ENCODE measurements at regions not wholly inside any gene's neighbourhood (a gene's known extent, or its start where the extent isn't known, plus 50 kb on each side); places are given as distances from the start of the nearest gene placed in this dataset.
"Not testable (repeated sequence)": the region's sequence is repeated elsewhere in the genome, so short reads cannot be mapped to it uniquely, and the experiment has no call there.

DNA sequence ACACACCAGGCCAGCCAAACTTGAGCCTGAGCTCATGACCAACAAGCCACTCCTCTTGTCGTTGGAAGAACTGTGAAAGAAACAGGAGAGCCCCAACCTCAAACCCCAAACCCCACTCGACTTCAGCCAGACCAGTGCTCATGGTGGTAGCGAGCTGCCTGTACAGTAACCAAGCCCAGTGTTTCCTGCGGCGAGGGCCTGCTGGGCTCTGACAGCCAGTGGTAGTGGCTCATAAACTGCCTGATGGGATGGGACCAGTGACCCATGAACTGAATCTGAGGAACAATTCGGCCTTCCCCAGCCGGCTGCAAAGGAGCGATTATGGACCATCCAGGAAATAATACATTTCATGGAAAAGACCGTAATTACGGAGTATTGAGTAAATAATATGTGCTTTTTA, 191.9 kb downstream of the RPS24 start:
- TF ChIP-seq, protein P1, sequence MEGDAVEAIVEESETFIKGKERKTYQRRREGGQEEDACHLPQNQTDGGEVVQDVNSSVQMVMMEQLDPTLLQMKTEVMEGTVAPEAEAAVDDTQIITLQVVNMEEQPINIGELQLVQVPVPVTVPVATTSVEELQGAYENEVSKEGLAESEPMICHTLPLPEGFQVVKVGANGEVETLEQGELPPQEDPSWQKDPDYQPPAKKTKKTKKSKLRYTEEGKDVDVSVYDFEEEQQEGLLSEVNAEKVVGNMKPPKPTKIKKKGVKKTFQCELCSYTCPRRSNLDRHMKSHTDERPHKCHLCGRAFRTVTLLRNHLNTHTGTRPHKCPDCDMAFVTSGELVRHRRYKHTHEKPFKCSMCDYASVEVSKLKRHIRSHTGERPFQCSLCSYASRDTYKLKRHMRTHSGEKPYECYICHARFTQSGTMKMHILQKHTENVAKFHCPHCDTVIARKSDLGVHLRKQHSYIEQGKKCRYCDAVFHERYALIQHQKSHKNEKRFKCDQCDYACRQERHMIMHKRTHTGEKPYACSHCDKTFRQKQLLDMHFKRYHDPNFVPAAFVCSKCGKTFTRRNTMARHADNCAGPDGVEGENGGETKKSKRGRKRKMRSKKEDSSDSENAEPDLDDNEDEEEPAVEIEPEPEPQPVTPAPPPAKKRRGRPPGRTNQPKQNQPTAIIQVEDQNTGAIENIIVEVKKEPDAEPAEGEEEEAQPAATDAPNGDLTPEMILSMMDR (IDR thresholded peaks at IDR 0.05; ENCODE audit: low read depth, low read length) = no peak
- no peak overlapping the region for H3K4me3 ChIP-seq (ENCODE audit: low read depth, low read length)

DNA sequence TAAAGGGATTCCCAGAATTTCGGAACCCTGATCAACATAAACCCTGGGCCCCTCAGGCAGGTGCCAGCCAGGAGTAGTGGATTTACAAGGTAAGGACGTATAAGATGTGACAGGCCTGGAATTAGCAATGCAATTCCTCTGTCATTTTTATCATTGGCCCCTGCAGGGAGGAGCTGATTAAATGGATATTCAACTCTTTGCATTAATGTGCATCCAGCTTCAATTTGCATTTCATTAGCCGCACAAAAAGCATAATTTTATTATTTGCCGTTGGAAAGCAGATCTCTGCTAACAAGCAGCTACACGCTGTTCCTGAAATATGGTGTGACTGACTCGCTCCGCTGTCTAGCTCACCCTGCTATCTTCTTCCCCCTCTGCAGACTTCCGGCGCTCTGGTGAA, 195.8 kb downstream of the RPS24 start:
- TF ChIP-seq, protein P1 (IDR thresholded peaks at IDR 0.05; ENCODE audit: low read depth, low read length) = no peak

DNA sequence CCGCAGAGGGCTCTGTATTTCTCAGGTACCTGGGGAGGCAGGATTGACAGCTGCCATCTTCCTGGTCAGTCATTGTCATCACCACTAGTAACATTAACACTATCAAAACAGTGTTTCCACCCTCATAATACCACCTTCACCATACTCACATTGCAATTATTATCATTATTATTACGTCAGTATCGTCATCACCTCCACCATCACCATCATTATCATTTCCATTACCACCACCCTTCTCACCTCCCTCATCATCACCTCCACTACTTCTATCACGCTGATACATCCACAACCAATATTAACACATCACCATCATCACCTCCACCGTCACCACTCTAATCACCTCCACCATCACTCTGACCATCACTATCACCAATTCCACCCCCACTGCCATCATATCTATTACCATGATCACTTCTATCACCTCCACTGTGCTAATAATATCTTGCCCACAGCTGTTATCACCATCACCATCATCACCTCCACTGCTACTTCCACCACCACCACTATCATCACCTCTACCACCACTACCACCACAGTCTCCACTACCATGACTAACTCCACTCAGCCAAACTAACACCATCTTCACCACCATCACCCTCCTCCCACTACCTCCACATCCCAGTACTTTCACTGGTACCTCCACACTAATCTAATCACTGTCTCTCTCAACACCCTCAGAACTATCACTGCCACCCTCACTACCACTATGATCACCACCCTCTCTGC, 196.4 kb downstream of the RPS24 start:
- TF ChIP-seq, protein P1 (IDR thresholded peaks at IDR 0.05; ENCODE audit: low read depth, low read length) = no peak
- H3K4me3 ChIP-seq (ENCODE audit: low read depth, low read length) = no peak overlapping the region

More for the DNA sequence above, 195.8 kb downstream of the RPS24 start:
- no peak overlapping the region for H3K4me3 ChIP-seq (ENCODE audit: low read depth, low read length)

DNA sequence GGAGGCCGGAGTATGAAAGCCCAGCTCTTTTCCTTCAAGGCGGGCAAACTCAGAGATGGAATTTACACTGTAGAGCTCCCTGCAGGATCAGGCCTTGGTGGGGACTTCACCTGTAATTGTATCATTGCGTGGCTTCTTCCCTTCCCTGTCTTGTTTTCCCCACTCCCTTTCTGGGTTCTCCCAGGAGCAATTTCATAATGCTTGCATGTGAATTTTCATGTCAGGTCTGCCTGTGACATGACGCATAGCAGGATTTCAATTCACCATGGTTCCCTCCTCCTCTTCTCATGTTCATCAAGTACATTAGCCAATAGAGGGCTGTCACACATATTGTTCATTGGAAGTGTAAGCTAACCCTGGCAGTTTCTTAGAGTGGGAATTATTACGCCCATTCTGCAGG, 197.7 kb downstream of the RPS24 start:
- H3K4me3 ChIP-seq (ENCODE audit: low read depth, low read length) = no peak overlapping the region
- TF ChIP-seq, protein P1 (IDR thresholded peaks at IDR 0.05; ENCODE audit: low read depth, low read length) = no peak

DNA sequence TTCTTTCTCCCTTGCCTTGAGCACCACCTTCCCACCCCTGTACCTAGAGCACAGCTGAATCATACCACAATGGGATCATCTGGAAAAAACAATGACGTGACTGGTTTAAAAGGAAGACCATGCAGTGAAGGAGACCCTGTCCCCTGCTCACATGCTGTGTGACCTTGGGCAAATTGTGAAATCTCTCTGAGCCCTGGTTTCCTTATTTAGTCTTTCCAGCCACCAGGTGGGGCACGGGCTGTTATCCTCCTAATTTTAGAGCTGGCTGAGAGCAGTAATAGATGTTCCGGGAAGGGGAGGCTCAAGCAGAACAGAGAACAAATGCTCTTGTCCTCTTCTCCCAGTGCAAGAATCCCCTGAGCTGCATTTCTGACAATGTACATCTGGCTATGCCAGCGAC, 198.3 kb downstream of the RPS24 start:
- TF ChIP-seq, protein P1 (IDR thresholded peaks at IDR 0.05; ENCODE audit: low read depth, low read length) = no peak
- H3K4me3 ChIP-seq (ENCODE audit: low read depth, low read length) = no peak overlapping the region

DNA sequence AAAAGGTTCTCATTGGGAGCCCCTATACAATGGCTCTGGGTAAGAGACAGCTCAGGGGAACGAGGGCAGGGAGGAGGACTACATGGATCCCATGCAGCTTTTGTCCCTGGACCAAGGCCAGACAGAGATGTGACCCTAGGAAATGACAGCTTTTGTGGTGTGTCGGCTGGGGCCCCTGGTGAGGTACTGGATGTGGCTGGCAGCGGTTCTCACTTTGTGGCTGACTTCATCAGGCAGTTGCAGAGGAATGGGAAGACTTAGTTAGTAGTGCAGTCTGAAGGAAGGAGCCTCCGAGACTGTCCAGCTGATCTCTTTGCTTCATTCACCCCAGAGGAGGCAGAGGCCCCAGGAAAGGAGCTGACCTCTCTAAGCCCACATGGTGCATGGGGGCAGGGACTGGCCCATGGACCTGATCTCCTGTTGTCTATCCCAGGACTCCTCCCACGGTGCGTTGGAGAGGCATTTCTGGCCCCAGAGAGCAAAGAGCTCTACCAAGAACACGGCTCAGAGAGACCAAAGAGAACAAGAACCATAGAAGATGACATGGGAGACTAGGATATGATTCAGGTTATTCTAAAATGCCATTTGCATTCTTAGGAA, 202.9 kb downstream of the RPS24 start:
- TF ChIP-seq, protein P1 (IDR thresholded peaks at IDR 0.05; ENCODE audit: low read depth, low read length) = no peak
- no peak overlapping the region for H3K4me3 ChIP-seq (ENCODE audit: low read depth, low read length)

DNA sequence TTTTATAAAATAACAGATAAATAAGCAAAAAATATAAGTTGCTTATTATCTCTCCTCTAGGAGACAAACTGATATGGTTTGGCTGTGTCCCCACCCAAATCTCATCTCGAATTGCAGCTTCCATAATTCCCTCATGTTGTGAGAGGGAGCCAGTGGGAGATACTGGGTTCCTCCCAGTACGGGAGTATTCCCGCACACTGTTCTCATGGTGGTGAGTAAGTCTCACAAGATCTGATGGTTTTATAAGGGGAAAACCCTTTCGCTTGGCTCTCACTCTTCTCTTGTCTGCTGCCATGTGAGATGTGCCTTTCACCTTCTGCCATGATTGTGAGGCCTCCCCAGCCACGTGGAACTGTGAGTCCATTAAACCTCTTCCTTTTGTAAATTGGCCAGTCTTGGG, 204.3 kb downstream of the RPS24 start:
- not testable (repeated sequence) for H3K4me3 ChIP-seq (ENCODE audit: low read depth, low read length)
